Amygdala (tissue), 56 donors: ENCODE measurements at regions not wholly inside any gene's neighbourhood (a gene's known extent, or its start where the extent isn't known, plus 50 kb on each side); places are given as distances from the start of the nearest gene placed in this dataset.
"Not testable (repeated sequence)": the region's sequence is repeated elsewhere in the genome, so short reads cannot be mapped to it uniquely, and the experiment has no call there.

Experiments
- DNase-seq, 56 donors: peaks; one replicate each; lab custom pipeline; 2025; lab: John Stamatoyannopoulos, UW

- DNase-seq, result not testable (repeated sequence)
Observed at GRCh38 chr13:111702059-111702458, 364.9 kb upstream of the SOX1 start.
